ENCODE measurements at regions not wholly inside any gene's neighbourhood (a gene's known extent, or its start where the extent isn't known, plus 50 kb on each side); places are given as distances from the start of the nearest gene placed in this dataset.

- TF ChIP-seq POLR2A (IDR thresholded peaks at IDR 0.05; ENCODE audit: low read length): no peak
- TF ChIP-seq GATA1 (IDR thresholded peaks at IDR 0.05; ENCODE audit: low read depth, low read length): no peak
Measured at GRCh38 chr12:88638966-88639760, 58.9 kb upstream of the KITLG start.
